ENCODE measurements at regions not wholly inside any gene's neighbourhood (a gene's known extent, or its start where the extent isn't known, plus 50 kb on each side); places are given as distances from the start of the nearest gene placed in this dataset.
"Not testable (repeated sequence)": the region's sequence is repeated elsewhere in the genome, so short reads cannot be mapped to it uniquely, and the experiment has no call there.

GRCh38 chr17:21470422-21470821 lies 94.3 kb downstream of the KCNJ12 start:
- DNase-seq (ENCODE audit: low read depth), result not testable (repeated sequence)

GRCh38 chr17:21470861-21471260 lies 94.7 kb downstream of the KCNJ12 start:
- DNase-seq (ENCODE audit: low read depth), result no peak
- no peak for TF ChIP-seq CTCF (IDR thresholded peaks at IDR 0.05; ENCODE audit: low read length, missing control alignments)
- H3K4me3 ChIP-seq (replicated peaks; ENCODE audit: low read depth, low read length), result no peak overlapping the region

More at GRCh38 chr17:21470422-21470821, 94.3 kb downstream of the KCNJ12 start:
- H3K4me3 ChIP-seq (replicated peaks; ENCODE audit: low read depth, low read length), result not testable (repeated sequence)

- no peak overlapping the region for H3K4me3 ChIP-seq (replicated peaks; ENCODE audit: low read depth, low read length)
- DNase-seq (ENCODE audit: low read depth), result no peak
- TF ChIP-seq CTCF (IDR thresholded peaks at IDR 0.05; ENCODE audit: low read length, missing control alignments), result no peak
These were observed 98.7 kb downstream of the KCNJ12 start for GRCh38 chr17:21474815-21475214.

GRCh38 chr17:21475571-21475970 lies 99.4 kb downstream of the KCNJ12 start:
- no peak for DNase-seq (ENCODE audit: low read depth)
- no peak overlapping the region for H3K4me3 ChIP-seq (replicated peaks; ENCODE audit: low read depth, low read length)
- no peak for TF ChIP-seq CTCF (IDR thresholded peaks at IDR 0.05; ENCODE audit: low read length, missing control alignments)

GRCh38 chr17:21476867-21477266 lies 100.7 kb downstream of the KCNJ12 start:
- no peak overlapping the region for H3K4me3 ChIP-seq (replicated peaks; ENCODE audit: low read depth, low read length)
- no peak for DNase-seq (ENCODE audit: low read depth)
- no peak for TF ChIP-seq CTCF (IDR thresholded peaks at IDR 0.05; ENCODE audit: low read length, missing control alignments)

- no peak for DNase-seq (ENCODE audit: low read depth)
- no peak overlapping the region for H3K4me3 ChIP-seq (replicated peaks; ENCODE audit: low read depth, low read length)
- no peak for TF ChIP-seq CTCF (IDR thresholded peaks at IDR 0.05; ENCODE audit: low read length, missing control alignments)
These were observed 106.2 kb downstream of the KCNJ12 start for GRCh38 chr17:21482189-21482865.

GRCh38 chr17:21488043-21488442 lies 111.9 kb downstream of the KCNJ12 start:
- not testable (repeated sequence) for DNase-seq (ENCODE audit: low read depth); H3K4me3 ChIP-seq (replicated peaks; ENCODE audit: low read depth, low read length)

- H3K4me3 ChIP-seq (replicated peaks; ENCODE audit: low read depth, low read length), result no peak overlapping the region
- DNase-seq (ENCODE audit: low read depth), result no peak
- TF ChIP-seq CTCF (IDR thresholded peaks at IDR 0.05; ENCODE audit: low read length, missing control alignments), result no peak
These were observed 117.8 kb downstream of the KCNJ12 start for GRCh38 chr17:21493993-21494392.

All from fibroblast of pulmonary artery (primary cell).